Esophagus squamous epithelium (tissue), 4 donors: ENCODE measurements at regions not wholly inside any gene's neighbourhood (a gene's known extent, or its start where the extent isn't known, plus 50 kb on each side); places are given as distances from the start of the nearest gene placed in this dataset.

Experiments
- CTCF ChIP-seq, 6 experiments: fragments of 450-650 bp in 4 of 6; fragments of 200-600 bp in 2 of 6; sonication (generic) in 2 of 6; IDR thresholded peaks; one replicate each; pipeline ENCODE4 v1.5.1; 2016 to 2019; ENCODE audit warnings: antibody characterized with exemption in 6 of 6, mild to moderate bottlenecking in 4 of 6, moderate library complexity in 4 of 6
- POLR2A ChIP-seq, 4 donors: fragments of 450-650 bp; IDR thresholded peaks; one replicate each; pipeline ENCODE4 v1.6.1; 2017; ENCODE audit warnings: antibody characterized with exemption in 4 of 4, mild to moderate bottlenecking in 4 of 4, moderate library complexity in 3 of 4

GRCh38 chr9:10700291-10700690 lies 87.5 kb upstream of the PTPRD start:
- no peak for TF ChIP-seq CTCF (IDR thresholded peaks at IDR 0.05)
- no peak for TF ChIP-seq POLR2A (IDR thresholded peaks at IDR 0.05)
